ENCODE measurements at regions not wholly inside any gene's neighbourhood (a gene's known extent, or its start where the extent isn't known, plus 50 kb on each side); places are given as distances from the start of the nearest gene placed in this dataset.

DNA sequence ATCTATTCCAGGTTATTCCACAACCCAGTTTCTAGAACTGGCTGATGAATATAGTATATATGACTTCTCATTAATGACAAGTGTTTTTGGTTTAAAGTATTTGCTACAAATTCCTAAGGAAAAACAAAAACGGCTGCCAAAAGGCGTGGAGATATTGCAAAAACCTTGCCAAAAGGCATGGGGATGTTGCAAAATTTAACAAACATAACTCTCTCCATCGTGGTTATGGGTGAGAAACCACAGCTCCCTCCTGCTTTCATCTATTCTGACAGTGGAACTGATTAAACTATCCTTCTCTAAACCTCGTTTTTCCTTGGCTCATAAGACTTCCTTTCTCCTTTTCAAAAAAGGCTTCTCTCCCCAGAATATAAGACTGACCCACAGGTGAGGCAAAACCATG, 342.0 kb upstream of the PDZRN3 start:
- intact Hi-C loops (cut with DNase I) = no loop called here
- WGBS = 42% methylated on average over 4 of the region's 4 CpGs
- no peak for TF ChIP-seq POLR2A (IDR thresholded peaks at IDR 0.05)
- TF ChIP-seq, protein P1, sequence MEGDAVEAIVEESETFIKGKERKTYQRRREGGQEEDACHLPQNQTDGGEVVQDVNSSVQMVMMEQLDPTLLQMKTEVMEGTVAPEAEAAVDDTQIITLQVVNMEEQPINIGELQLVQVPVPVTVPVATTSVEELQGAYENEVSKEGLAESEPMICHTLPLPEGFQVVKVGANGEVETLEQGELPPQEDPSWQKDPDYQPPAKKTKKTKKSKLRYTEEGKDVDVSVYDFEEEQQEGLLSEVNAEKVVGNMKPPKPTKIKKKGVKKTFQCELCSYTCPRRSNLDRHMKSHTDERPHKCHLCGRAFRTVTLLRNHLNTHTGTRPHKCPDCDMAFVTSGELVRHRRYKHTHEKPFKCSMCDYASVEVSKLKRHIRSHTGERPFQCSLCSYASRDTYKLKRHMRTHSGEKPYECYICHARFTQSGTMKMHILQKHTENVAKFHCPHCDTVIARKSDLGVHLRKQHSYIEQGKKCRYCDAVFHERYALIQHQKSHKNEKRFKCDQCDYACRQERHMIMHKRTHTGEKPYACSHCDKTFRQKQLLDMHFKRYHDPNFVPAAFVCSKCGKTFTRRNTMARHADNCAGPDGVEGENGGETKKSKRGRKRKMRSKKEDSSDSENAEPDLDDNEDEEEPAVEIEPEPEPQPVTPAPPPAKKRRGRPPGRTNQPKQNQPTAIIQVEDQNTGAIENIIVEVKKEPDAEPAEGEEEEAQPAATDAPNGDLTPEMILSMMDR (IDR thresholded peaks at IDR 0.05) = no peak
- no peak for TF ChIP-seq POLR2AphosphoS5 (IDR thresholded peaks at IDR 0.05)
- Histone ChIP-seq H3K27ac (no peak overlapping the region), H3K27me3 (replicated peaks; ENCODE audit: insufficient read depth) (no peaks in the 10 kb centered on the region), H3K36me3 (no peaks in the 10 kb centered on the region), H3K9me3 (no peaks in the 10 kb centered on the region), H3K4me3 (no peak overlapping the region), H3K4me1 (replicated peaks) (no peaks in the 10 kb centered on the region)
- DNase-seq (ENCODE audit: low spot score) = no peak

DNA sequence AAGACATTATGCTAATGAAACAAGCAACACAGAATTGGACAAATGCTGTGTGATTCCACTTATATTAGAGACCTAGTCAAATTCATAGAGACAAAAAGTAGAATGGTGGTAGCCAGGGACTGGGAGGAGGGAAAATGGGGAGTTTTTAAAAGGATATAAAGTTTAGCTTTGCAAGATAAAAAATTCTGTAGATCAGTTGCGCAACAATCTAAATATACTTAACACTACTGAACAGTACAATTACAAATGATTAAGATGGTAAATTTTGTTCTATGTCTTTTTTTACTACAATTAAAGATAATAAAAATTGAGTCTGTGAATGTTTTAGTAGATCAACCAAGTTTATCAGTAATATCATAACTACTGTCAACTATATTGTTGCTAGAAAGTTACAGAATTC, 340.1 kb upstream of the PDZRN3 start:
- TF ChIP-seq POLR2A (IDR thresholded peaks at IDR 0.05) (no peak), POLR2AphosphoS5 (IDR thresholded peaks at IDR 0.05) (no peak)
- TF ChIP-seq, protein P1 (IDR thresholded peaks at IDR 0.05) = no peak
- Histone ChIP-seq H3K27ac (no peak overlapping the region), H3K27me3 (replicated peaks; ENCODE audit: insufficient read depth) (no peaks in the 10 kb centered on the region), H3K4me1 (replicated peaks) (no peaks in the 10 kb centered on the region), H3K9me3 (no peaks in the 10 kb centered on the region), H3K36me3 (no peaks in the 10 kb centered on the region), H3K4me3 (no peak overlapping the region)
- 82% methylated on average over 1 of the region's 1 CpG for WGBS
- DNase-seq (ENCODE audit: low spot score) = no peak
- intact Hi-C loops (cut with DNase I) = no loop called here

DNA sequence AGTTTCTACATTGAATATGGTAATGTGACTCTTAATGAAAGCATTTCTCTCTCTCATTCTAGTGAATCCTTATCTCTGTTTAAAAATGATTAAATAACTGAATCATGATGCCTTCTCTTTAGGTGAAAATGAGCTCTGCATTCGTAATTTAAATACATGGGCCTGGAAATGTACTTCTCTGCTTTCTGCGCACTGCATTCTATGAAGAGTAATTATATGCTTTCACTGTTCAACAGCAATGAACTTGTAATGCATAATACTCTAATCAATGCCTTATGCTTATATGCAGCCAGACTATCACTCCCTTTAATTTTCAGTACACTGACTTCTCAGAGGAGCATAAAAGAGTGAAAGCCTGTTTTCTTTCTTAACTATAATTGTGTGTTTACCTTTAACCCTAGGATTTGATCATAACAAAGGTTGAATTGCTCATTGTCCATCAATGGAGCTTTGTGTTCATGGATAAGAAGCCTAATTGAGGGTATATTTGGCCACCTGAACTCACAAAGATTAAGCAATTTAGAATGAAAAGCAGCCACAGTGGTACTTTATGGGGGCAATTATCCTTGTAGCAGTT, 330.8 kb upstream of the PDZRN3 start:
- WGBS = 66% methylated on average over 2 of the region's 2 CpGs
- no peak for TF ChIP-seq POLR2A (IDR thresholded peaks at IDR 0.05)
- TF ChIP-seq POLR2AphosphoS5 (IDR thresholded peaks at IDR 0.05) = no peak
- TF ChIP-seq, protein P1 (IDR thresholded peaks at IDR 0.05) = no peak
- no peak for DNase-seq (ENCODE audit: low spot score)
- no peaks in the 10 kb centered on the region for H3K9me3 ChIP-seq
- intact Hi-C loops (cut with DNase I) = no loop called here
- H3K4me3 ChIP-seq = no peak overlapping the region
- H3K4me1 ChIP-seq (replicated peaks) = no peaks in the 10 kb centered on the region
- H3K36me3 ChIP-seq = no peaks in the 10 kb centered on the region
- no peaks in the 10 kb centered on the region for H3K27me3 ChIP-seq (replicated peaks; ENCODE audit: insufficient read depth)
- no peak overlapping the region for H3K27ac ChIP-seq

DNA sequence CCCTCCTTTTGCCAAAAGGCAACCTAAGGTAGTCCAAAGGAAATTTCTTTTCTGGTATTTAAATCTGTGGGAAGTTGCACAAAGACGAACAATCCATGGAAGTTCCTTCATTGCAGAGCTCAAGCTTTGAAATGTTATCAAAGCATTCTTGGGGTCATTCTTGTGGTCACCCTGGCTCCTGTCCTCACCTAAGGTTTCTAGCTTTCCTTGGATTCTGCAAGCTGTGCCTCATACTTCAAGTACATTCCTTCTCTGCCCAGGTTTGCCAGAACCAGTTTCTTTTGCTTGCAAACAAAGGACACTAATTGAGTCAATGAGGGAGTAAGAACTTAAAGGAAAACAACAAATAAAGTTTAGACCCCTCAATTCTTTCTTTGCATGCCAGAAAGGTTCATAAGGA, 329.8 kb upstream of the PDZRN3 start:
- no peaks in the 10 kb centered on the region for H3K4me1 ChIP-seq (replicated peaks)
- TF ChIP-seq POLR2A (IDR thresholded peaks at IDR 0.05) (no peak), POLR2AphosphoS5 (IDR thresholded peaks at IDR 0.05) (no peak)
- TF ChIP-seq, protein P1 (IDR thresholded peaks at IDR 0.05) = no peak
- no peaks in the 10 kb centered on the region for H3K36me3 ChIP-seq
- H3K9me3 ChIP-seq = no peaks in the 10 kb centered on the region
- H3K27ac ChIP-seq = no peak overlapping the region
- H3K4me3 ChIP-seq = no peak overlapping the region
- WGBS = 32% methylated on average over 1 of the region's 1 CpG
- DNase-seq (ENCODE audit: low spot score) = no peak
- H3K27me3 ChIP-seq (replicated peaks; ENCODE audit: insufficient read depth) = no peaks in the 10 kb centered on the region
- intact Hi-C loops (cut with DNase I) = no loop called here

DNA sequence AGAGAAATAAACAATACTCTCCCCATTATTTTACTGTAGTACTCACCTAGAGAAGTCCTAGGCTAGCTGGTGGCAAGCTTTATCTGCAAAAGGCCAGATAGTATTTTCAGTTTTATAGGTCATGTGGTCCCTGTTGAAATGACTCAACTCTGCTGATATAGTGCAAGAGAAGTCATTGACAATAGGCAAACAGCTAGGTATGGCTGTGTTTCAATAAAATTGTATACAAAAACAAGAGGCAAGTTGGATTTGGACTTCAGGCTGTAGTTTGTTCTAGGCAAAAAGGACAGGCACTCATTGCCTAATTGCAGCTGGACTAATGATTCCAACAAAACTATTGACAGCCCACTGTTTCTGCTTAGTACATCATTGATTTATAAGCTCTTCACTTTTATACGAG, 328.0 kb upstream of the PDZRN3 start:
- Histone ChIP-seq H3K4me3 (no peak overlapping the region), H3K9me3 (no peaks in the 10 kb centered on the region), H3K27me3 (replicated peaks; ENCODE audit: insufficient read depth) (no peaks in the 10 kb centered on the region), H3K27ac (no peak overlapping the region), H3K36me3 (no peaks in the 10 kb centered on the region), H3K4me1 (replicated peaks) (no peaks in the 10 kb centered on the region)
- no peak for DNase-seq (ENCODE audit: low spot score)
- WGBS = 79% methylated on average over 1 of the region's 1 CpG
- TF ChIP-seq, protein P1 (IDR thresholded peaks at IDR 0.05) = no peak
- TF ChIP-seq POLR2A (IDR thresholded peaks at IDR 0.05) (no peak), POLR2AphosphoS5 (IDR thresholded peaks at IDR 0.05) (no peak)
- intact Hi-C loops (cut with DNase I) = no loop called here

Measured in prostate gland (tissue), 2 donors.